Loucy (cell line): ENCODE measurements at regions not wholly inside any gene's neighbourhood (a gene's known extent, or its start where the extent isn't known, plus 50 kb on each side); places are given as distances from the start of the nearest gene placed in this dataset.

Experiments
- H2AFZ ChIP-seq: fragments of 200-600 bp; sonication (generic); 2 replicates; pipeline ENCODE4 v1.6.0; 2016; ENCODE audit warnings: antibody characterized with exemption, mild to moderate bottlenecking, low read length, moderate library complexity
- H3F3A ChIP-seq: fragments of 200-600 bp; 2 replicates; pipeline ENCODE4 v1.6.0; 2016; ENCODE audit warnings: antibody characterized with exemption, low read depth, mild to moderate bottlenecking
- H3K27me3 ChIP-seq: fragments of 200-600 bp; sonication (generic); 2 replicates; pipeline ENCODE4 v1.6.1; 2014; ENCODE audit warnings: low read length, mild to moderate bottlenecking; ENCODE audit not compliant: insufficient read depth, poor library complexity, severe bottlenecking
- H3K36me3 ChIP-seq: fragments of 200-600 bp; sonication (generic); 2 replicates; pipeline ENCODE4 v1.6.1; 2016; ENCODE audit warnings: low read length; ENCODE audit not compliant: insufficient read depth
- H3K4me1 ChIP-seq: fragments of 200-600 bp; sonication (generic); 2 replicates; pipeline ENCODE4 v1.5.1; 2014; ENCODE audit warnings: low read length, mild to moderate bottlenecking; ENCODE audit not compliant: insufficient read depth, poor library complexity, severe bottlenecking
- H3K4me2 ChIP-seq: fragments of 200-600 bp; sonication (generic); 2 replicates; pipeline ENCODE4 v1.6.0; 2014; ENCODE audit warnings: antibody characterized with exemption, low read length, low read depth, mild to moderate bottlenecking; ENCODE audit not compliant: poor library complexity, severe bottlenecking
- H3K4me3 ChIP-seq: fragments of 200-600 bp; sonication (generic); 2 replicates; pipeline ENCODE4 v1.5.1; 2014; ENCODE audit warnings: low read length, mild to moderate bottlenecking, mixed read lengths; ENCODE audit not compliant: poor library complexity, severe bottlenecking
- H3K79me2 ChIP-seq: fragments of 200-600 bp; sonication (generic); 2 replicates; pipeline ENCODE4 v1.6.1; 2014; ENCODE audit warnings: low read length; ENCODE audit not compliant: insufficient read depth
- H3K9ac ChIP-seq: fragments of 200-600 bp; sonication (generic); 2 replicates; pipeline ENCODE4 v1.6.0; 2014; ENCODE audit warnings: mild to moderate bottlenecking, low read depth, low read length, moderate library complexity; ENCODE audit not compliant: poor library complexity, severe bottlenecking
- H3K9me2 ChIP-seq: fragments of 200-600 bp; sonication (generic); replicated peaks from 2 replicates; pipeline ENCODE4 v1.6.1; 2016; ENCODE audit warnings: low read depth, low read length, mixed read lengths
- H3K9me3 ChIP-seq: fragments of 200-600 bp; sonication (generic); 2 replicates; pipeline ENCODE4 v1.6.1; 2014; ENCODE audit warnings: mild to moderate bottlenecking, antibody characterized with exemption, low read length, low read depth; ENCODE audit not compliant: insufficient read depth
- H4K20me1 ChIP-seq: fragments of 200-600 bp; sonication (generic); 2 replicates; pipeline ENCODE4 v1.6.0; 2014; ENCODE audit warnings: antibody characterized with exemption, low read length, mild to moderate bottlenecking; ENCODE audit not compliant: insufficient read depth, poor library complexity, severe bottlenecking
- CTCF ChIP-seq: fragments of 200-600 bp; sonication (generic); conservative IDR thresholded peaks from 2 replicates; pipeline ENCODE4 v1.5.1; 2014; ENCODE audit warnings: mild to moderate bottlenecking, antibody characterized with exemption, low read length
- EZH2phosphoT487 ChIP-seq: fragments of 200-600 bp; IDR thresholded peaks from 2 replicates; pipeline ENCODE4 v1.6.1; 2018; ENCODE audit warnings: antibody characterized with exemption, mild to moderate bottlenecking, moderate library complexity, borderline replicate concordance

- Histone ChIP-seq H2AFZ (no peak overlapping the region), H3K4me3 (no peak overlapping the region), H3K4me1 (no peaks in the 10 kb centered on the region), H4K20me1 (no peaks in the 10 kb centered on the region), H3K4me2 (no peak overlapping the region), H3K36me3 (no peaks in the 10 kb centered on the region), H3K79me2 (no peaks in the 10 kb centered on the region), H3F3A (no peaks in the 10 kb centered on the region), H3K9ac (no peak overlapping the region), H3K27me3 (peaks cover 5% of the 10 kb centered on the region), H3K9me3 (no peaks in the 10 kb centered on the region), H3K9me2 (no peaks in the 10 kb centered on the region)
- no peak for TF ChIP-seq CTCF
- no peak for TF ChIP-seq EZH2phosphoT487
Measured at GRCh38 chr2:40528564-40528963, 76.7 kb upstream of the SLC8A1 start.

GRCh38 chr2:40531359-40531758 is 79.5 kb upstream of the SLC8A1 start:
- Histone ChIP-seq H4K20me1 (no peaks in the 10 kb centered on the region), H3K9me3 (no peaks in the 10 kb centered on the region), H3K9me2 (no peaks in the 10 kb centered on the region), H2AFZ (no peak overlapping the region), H3K36me3 (no peaks in the 10 kb centered on the region), H3K4me3 (no peak overlapping the region), H3K27me3 (no peaks in the 10 kb centered on the region), H3K9ac (no peak overlapping the region), H3K4me1 (no peaks in the 10 kb centered on the region), H3F3A (no peaks in the 10 kb centered on the region), H3K4me2 (no peak overlapping the region), H3K79me2 (no peaks in the 10 kb centered on the region)
- TF ChIP-seq CTCF = no peak
- TF ChIP-seq EZH2phosphoT487 = no peak

GRCh38 chr2:40534528-40534927 is 82.6 kb upstream of the SLC8A1 start:
- H3K4me2 ChIP-seq = no peak overlapping the region
- no peaks in the 10 kb centered on the region for H3K36me3 ChIP-seq
- no peak overlapping the region for H2AFZ ChIP-seq

More at GRCh38 chr2:40534528-40534927, 82.6 kb upstream of the SLC8A1 start:
- Histone ChIP-seq H4K20me1 (no peaks in the 10 kb centered on the region), H3K9me2 (no peaks in the 10 kb centered on the region), H3K9me3 (no peaks in the 10 kb centered on the region), H3F3A (no peaks in the 10 kb centered on the region), H3K4me1 (no peaks in the 10 kb centered on the region), H3K27me3 (no peaks in the 10 kb centered on the region), H3K4me3 (no peak overlapping the region), H3K9ac (no peak overlapping the region), H3K79me2 (no peaks in the 10 kb centered on the region)
- no peak for TF ChIP-seq CTCF
- TF ChIP-seq EZH2phosphoT487 = no peak
